WTC11 (cell line): ENCODE measurements at regions not wholly inside any gene's neighbourhood (a gene's known extent, or its start where the extent isn't known, plus 50 kb on each side); places are given as distances from the start of the nearest gene placed in this dataset.

Experiments
- CTCF ChIP-seq: fragments of 200-600 bp; IDR thresholded peaks from 2 replicates; pipeline ENCODE4 v1.8.0; 2022; ENCODE audit warnings: antibody characterized with exemption
- IRF2 ChIP-seq: sonication (generic); formaldehyde crosslinking; IDR thresholded peaks from 2 replicates; pipeline ENCODE4 v1.8.0; 2022; ENCODE audit warnings: low read depth, missing genetic modification reagents, borderline replicate concordance
- JUN ChIP-seq: sonication (generic); formaldehyde crosslinking; IDR thresholded peaks from 2 replicates; pipeline ENCODE4 v1.8.0; 2023; ENCODE audit warnings: mild to moderate bottlenecking, missing genetic modification reagents

GRCh38 chr13:50634339-50634738 is 209.2 kb downstream of the DLEU7 start:
- TF ChIP-seq CTCF (no peak), JUN (CRISPR knock-in tag) (no peak), IRF2 (CRISPR knock-in tag) (no peak)
